ENCODE measurements at regions not wholly inside any gene's neighbourhood (a gene's known extent, or its start where the extent isn't known, plus 50 kb on each side); places are given as distances from the start of the nearest gene placed in this dataset.

DNA sequence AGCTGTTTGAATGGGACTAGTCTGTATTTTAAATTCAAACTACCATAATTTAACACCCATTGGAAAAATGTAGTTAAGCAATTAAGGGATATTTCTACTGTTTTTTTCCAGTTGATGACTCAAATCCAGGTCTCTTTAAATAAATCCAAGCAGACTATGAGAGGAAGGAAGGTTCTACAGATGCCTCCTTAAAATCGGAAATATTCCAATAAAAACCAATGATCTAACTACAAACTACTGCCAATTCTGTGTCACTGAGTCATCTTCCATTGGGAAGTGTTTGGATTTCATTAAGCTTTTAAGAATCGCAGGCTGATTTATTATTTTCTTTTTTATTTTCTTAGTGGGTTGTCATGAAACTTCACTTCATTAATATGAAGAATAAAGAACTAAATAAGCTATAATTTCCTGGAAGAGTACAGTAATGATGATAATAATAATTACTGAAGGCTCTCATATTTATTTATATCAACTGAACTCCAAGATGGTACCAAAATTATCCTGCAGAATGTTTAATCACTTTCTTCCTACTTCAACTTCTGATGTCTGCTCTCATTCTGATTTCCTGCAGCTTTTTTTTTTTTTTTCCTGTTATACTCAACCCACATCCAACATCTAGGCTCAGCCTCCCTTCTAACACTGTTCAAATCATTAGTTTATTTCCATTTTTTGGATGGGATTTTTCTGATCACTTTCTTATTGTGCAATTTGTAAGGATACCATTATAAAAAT is 166.3 kb upstream of the FN1 start:
- no peaks in the 10 kb centered on the region for H3K4me1 Mint-ChIP-seq
- H3K36me3 Mint-ChIP-seq, result no peaks in the 10 kb centered on the region
- no peak overlapping the region for H3K27ac Mint-ChIP-seq
- CTCF ChIA-PET, result no interaction called here
- no peaks in the 10 kb centered on the region for H3K9me3 Mint-ChIP-seq
- H3K4me3 Mint-ChIP-seq, result no peak overlapping the region
- no peaks in the 10 kb centered on the region for H3K27me3 Mint-ChIP-seq
- no peak for DNase-seq

DNA sequence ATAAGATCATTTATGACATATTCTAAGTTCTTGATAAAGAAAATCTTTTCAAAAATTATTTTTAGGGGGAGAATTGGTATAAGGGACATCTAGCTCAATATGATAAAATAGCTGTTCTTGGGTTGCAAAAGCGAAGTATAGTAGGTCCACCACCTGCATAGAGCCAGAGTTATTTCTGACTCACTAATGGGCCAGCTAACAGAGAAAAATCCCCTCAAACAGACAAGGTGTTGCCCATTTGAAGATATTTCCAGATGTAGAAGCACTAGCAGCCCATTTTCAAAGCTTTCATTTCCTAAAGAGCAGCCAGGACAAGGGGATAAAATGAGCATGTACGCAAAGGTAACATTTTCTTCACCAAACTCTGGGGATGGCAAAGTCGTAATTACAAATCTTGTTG is 165.7 kb upstream of the FN1 start:
- CTCF ChIA-PET, result no interaction called here
- Mint-ChIP-seq H3K4me3 (no peak overlapping the region), H3K4me1 (no peaks in the 10 kb centered on the region), H3K27me3 (no peaks in the 10 kb centered on the region), H3K9me3 (no peaks in the 10 kb centered on the region), H3K27ac (no peak overlapping the region), H3K36me3 (no peaks in the 10 kb centered on the region)
- DNase-seq, result no peak

DNA sequence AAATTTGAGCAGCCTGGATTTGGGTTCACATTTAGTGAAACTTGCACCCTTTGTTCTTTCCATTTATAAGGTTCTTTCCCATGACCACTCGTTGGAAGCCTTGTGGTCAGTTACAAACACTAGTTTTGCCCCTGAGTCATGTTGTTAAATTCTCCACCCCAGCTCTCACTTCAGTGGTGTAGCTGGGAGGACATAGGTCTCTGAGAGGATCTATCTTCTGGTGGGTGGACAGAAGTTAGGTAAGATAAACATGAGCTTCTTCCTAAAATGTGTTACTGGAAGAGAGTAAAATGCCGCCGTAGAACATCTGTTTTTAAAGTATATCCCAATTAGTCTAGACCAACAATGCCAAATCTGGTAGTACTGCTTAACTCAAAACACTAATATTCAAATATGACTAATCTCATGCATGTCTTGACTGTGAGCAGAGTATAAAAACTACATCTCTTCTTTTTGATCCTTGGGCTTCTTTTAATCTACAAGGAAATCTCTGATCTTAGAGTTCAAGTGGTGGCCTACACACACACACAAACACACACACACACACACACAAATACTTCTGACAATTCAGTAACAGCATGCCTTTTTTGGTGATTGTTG is 162.6 kb upstream of the FN1 start:
- CTCF ChIA-PET, result no interaction called here
- Mint-ChIP-seq H3K27me3 (no peaks in the 10 kb centered on the region), H3K4me3 (no peak overlapping the region), H3K9me3 (no peaks in the 10 kb centered on the region), H3K36me3 (no peaks in the 10 kb centered on the region), H3K27ac (no peak overlapping the region), H3K4me1 (no peaks in the 10 kb centered on the region)
- no peak for DNase-seq

DNA sequence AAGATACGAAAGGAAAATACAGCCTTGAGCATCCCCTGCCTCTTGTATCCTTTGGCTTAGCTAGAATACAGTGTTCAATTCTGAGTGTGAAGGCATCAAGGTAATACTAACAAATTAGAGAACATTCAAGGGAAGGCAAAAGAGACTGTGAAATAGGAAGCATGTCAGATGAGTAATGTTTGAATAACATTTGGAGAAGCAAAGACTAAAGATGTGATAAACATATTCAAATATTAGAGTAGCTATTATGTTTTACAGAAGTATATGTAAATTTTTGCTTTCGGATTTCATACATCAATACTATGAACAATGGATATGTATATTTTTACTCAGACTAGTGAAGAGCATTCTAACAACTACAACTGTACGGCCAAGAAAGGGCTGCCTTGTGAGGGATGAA is 161.7 kb upstream of the FN1 start:
- no peak for DNase-seq
- Mint-ChIP-seq H3K4me3 (no peak overlapping the region), H3K4me1 (no peaks in the 10 kb centered on the region), H3K27ac (no peak overlapping the region), H3K9me3 (no peaks in the 10 kb centered on the region), H3K27me3 (no peaks in the 10 kb centered on the region), H3K36me3 (no peaks in the 10 kb centered on the region)
- CTCF ChIA-PET, result no interaction called here

DNA sequence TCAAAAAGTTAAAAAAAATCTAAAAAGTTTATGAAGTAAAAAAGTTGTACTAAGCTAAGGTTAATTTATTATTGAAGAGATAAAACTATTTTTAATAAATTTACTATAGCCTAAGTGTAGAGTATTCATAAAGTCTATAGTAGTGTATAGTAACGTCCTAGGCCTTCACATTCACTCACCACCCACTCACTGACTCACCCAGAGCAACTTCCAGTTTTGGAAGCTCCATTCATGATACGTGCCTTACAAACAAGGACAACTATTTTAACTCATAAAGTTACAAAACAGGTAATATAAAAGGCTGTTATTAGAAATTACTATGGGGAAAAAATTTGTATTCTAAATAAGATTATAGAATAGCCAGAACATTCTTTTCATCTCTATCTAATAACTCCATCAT is 158.9 kb upstream of the FN1 start:
- no peaks in the 10 kb centered on the region for H3K27me3 Mint-ChIP-seq
- no peaks in the 10 kb centered on the region for H3K4me1 Mint-ChIP-seq
- H3K9me3 Mint-ChIP-seq, result no peaks in the 10 kb centered on the region
- no peak for DNase-seq
- CTCF ChIA-PET, result interaction anchor here (0.6 to 1.2 kb wide), 2 partner anchors 12 to 420 kb away, joined by 3 read pairs; no protein-coding TSS in a partner anchor
- H3K36me3 Mint-ChIP-seq, result no peaks in the 10 kb centered on the region
- H3K27ac Mint-ChIP-seq, result no peak overlapping the region
- no peak overlapping the region for H3K4me3 Mint-ChIP-seq

DNA sequence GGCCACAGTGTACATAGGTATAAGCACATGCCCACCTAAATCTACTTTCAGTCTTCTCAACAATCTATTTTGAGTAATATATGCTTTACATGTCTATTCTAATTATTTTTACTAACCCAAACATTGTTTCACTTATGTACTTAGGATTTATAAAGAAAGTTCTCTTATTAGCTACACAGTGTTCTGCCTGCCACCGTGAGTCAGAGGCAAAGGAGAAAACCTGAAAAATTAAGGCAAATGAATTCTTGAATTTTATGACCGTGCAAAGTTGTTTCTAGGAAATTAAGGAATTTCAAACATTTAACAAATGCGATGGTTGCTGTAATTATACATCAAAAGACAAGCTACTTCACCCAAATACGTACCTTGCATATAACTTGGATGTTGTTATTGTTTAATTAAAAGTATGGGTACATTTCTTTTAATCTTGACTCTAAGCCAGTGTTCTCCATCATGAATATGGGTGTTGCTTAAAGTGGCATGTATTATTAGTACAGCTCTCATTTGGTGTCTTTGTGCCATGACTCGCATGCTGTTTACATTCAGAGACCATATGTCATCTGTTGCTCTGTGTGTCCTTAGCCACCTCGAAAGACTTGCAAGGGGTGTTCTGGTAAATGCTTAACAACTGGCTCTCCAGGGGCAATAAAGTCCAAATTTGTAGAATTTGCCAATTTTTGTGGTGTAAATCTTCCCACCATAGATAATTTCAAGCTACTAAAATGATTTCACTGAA is 154.3 kb upstream of the FN1 start:
- Mint-ChIP-seq H3K36me3 (no peaks in the 10 kb centered on the region), H3K4me1 (no peaks in the 10 kb centered on the region), H3K27me3 (no peaks in the 10 kb centered on the region), H3K9me3 (no peaks in the 10 kb centered on the region), H3K4me3 (no peak overlapping the region), H3K27ac (no peak overlapping the region)
- DNase-seq, result no peak
- CTCF ChIA-PET, result no interaction called here

DNA sequence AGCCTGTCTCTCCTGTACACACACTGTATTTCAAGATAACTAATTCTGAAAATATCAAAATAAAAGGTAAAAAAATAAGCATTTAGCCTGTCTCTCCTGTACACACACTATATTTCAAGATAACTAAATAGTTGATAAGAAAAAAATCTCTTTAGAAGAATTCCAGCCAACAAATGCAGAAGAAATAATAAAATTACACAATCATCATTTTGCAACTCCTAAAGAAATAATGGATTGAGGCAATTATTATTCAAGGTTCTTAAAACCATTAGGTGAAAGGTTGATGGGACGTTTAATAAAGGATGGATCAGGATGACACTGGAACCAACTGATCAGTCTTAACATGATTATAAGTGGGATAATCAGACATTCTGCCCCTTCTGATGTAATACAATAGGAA is 148.0 kb upstream of the FN1 start:
- Mint-ChIP-seq H3K27ac (no peak overlapping the region), H3K9me3 (no peaks in the 10 kb centered on the region), H3K4me3 (no peak overlapping the region), H3K27me3 (no peaks in the 10 kb centered on the region), H3K4me1 (no peaks in the 10 kb centered on the region), H3K36me3 (no peaks in the 10 kb centered on the region)
- CTCF ChIA-PET, result interaction anchor here (1.1 kb wide), 1 partner anchor 11 kb away, joined by 3 read pairs; no protein-coding TSS in a partner anchor
- no peak for DNase-seq

DNA sequence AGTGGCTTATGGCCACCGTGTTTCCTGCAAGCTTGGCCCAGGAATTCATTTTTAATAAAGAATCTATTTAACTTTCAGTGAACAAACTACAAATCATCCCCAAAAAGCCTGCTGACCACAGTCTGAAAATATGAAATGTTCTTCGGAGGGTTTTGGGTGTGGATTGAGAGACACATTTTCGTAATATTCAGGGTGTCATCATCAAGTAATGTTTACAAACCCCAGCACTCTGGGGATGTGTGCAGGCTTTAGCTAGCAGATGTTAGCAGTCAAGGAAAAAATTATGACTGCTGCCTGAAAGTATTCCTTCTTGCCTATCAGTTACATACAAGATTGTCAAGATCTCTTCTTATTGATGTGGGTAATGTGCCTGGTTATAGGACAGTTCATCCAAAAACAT is 143.9 kb upstream of the FN1 start:
- DNase-seq, result no peak
- CTCF ChIA-PET, result no interaction called here
- Mint-ChIP-seq H3K4me3 (no peak overlapping the region), H3K4me1 (no peaks in the 10 kb centered on the region), H3K36me3 (no peaks in the 10 kb centered on the region), H3K27ac (no peak overlapping the region), H3K27me3 (no peaks in the 10 kb centered on the region), H3K9me3 (no peaks in the 10 kb centered on the region)

DNA sequence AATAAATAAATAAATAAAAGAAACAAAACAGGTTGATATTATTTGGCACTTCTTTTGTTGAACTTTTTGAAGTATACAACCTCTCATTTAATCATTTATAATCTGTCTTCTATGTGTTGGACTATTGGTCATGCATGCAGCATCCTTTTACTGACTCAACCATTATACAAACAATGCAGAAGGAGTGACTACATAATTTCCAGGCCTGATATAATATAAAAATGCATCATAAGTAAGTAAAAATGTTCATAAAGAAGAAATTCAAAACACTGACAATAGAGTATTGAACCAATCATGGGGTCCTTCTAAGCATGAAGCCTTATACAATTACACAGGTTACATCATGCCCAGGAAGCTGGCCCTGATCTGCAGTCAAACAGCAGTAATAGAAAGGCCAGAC is 141.5 kb upstream of the FN1 start:
- Mint-ChIP-seq H3K36me3 (no peaks in the 10 kb centered on the region), H3K9me3 (no peaks in the 10 kb centered on the region), H3K4me1 (no peaks in the 10 kb centered on the region), H3K27me3 (no peaks in the 10 kb centered on the region), H3K27ac (no peak overlapping the region), H3K4me3 (no peak overlapping the region)
- CTCF ChIA-PET, result no interaction called here
- DNase-seq, result no peak

DNA sequence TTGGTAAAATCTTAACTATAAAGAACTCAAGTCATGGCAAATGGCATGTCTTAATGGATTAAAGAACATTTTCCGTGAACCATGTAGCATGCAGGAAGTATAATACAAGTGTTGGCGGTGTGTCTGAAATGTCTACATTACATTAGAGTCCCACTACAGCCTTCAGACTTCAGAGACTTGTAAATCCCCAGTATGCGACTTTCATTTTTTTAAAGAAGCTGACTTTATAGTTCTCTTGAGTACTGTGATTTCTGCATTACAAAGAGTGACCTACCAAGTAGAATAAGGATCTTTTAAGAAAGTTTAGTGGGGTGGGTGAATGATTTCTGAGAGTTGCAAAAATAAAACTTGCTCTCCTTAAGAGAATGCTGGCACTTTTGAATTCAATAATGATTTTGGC is 140.7 kb upstream of the FN1 start:
- DNase-seq, result no peak
- H3K4me1 Mint-ChIP-seq, result no peaks in the 10 kb centered on the region
- H3K36me3 Mint-ChIP-seq, result no peaks in the 10 kb centered on the region
- CTCF ChIA-PET, result no interaction called here
- H3K27ac Mint-ChIP-seq, result no peak overlapping the region
- no peaks in the 10 kb centered on the region for H3K9me3 Mint-ChIP-seq
- no peak overlapping the region for H3K4me3 Mint-ChIP-seq
- no peaks in the 10 kb centered on the region for H3K27me3 Mint-ChIP-seq

DNA sequence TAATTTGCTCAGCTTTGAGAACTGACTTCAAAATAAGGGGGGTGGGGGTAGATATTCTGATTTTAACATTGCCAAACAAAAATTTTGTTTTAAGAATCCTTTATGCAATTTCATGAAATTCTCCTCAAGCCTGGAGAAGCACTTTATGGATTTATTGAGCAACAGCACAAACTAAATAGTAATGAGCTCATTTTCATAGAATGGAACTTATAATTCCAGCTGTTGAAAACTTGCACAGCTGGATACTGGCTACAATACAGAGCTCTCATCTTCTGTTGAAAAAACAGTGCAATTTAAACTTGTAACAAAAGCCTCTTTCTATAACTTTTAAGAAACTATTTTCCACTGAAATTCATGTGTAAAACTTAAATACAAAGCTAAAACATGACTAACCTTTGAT is 137.6 kb upstream of the FN1 start:
- H3K9me3 Mint-ChIP-seq, result no peaks in the 10 kb centered on the region
- H3K4me1 Mint-ChIP-seq, result no peaks in the 10 kb centered on the region
- no peak overlapping the region for H3K4me3 Mint-ChIP-seq
- H3K27me3 Mint-ChIP-seq, result no peaks in the 10 kb centered on the region
- CTCF ChIA-PET, result no interaction called here
- no peak overlapping the region for H3K27ac Mint-ChIP-seq
- DNase-seq, result no peak
- no peaks in the 10 kb centered on the region for H3K36me3 Mint-ChIP-seq

DNA sequence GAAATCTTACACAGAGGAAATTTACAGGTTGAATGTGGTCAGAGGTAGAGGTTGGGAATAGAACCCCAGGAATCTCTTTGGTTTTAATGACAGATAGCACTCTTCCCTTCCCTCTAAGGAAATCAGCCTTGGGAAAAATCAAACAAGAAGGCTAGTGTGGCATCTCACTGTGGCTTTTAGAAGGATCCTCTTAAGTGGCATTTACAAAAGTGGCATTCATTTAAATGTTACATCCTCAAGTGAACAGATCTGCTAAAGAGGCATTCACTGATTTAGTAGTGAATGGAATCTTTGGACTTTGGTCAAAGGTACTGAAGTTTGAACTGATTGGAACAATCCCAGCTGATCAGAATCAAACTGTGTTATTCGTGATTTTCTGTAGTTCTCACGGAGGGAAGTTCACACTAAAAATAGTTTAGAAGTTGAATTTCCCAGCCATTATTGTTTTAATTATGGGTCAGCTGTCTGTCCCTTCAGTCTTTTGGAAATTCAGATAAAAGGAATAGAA is 136.5 kb upstream of the FN1 start:
- no peak overlapping the region for H3K27ac Mint-ChIP-seq
- no peaks in the 10 kb centered on the region for H3K9me3 Mint-ChIP-seq
- H3K4me3 Mint-ChIP-seq, result no peak overlapping the region
- no peaks in the 10 kb centered on the region for H3K4me1 Mint-ChIP-seq
- no peaks in the 10 kb centered on the region for H3K36me3 Mint-ChIP-seq
- no peaks in the 10 kb centered on the region for H3K27me3 Mint-ChIP-seq
- CTCF ChIA-PET, result no interaction called here
- DNase-seq, result no peak

DNA sequence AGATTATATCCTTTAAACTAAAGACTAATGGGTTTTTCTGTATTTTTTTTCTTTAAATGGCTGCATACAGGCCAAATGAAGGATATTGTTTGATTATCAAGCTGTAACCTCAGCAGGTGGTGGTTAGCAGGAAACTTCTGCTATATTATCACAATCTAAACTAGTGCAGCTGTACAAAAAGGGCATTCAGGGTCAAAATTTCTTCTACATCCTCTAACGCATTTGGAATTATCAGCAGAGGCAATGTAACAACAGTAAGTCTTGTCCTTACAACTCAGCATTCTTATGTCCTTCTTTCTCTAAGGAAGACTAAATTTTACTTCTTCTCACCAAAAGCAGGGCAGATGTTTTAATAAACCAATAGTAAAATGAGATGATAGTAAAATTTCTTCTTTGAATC is 135.8 kb upstream of the FN1 start:
- no peak for DNase-seq

DNA sequence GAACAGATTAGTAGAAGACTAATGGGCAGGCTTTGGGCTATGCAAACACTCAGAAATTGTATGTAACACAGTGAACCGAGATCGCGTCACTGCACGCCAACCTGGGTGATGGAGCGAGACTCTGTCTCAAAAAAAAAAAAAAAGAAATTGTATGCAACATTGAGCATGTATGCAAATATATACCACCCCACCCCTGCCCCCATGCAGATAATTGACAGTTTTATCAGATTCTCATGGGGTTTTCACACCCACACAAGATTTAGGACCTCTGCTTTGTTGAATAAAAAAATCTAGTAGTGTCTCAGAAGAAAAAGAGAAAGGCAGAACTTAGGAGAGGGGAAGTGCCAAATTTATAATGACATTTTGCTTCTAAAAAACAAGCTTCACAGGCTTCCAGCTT is 131.6 kb upstream of the FN1 start:
- H3K4me1 Mint-ChIP-seq, result no peaks in the 10 kb centered on the region
- H3K9me3 Mint-ChIP-seq, result no peaks in the 10 kb centered on the region
- CTCF ChIA-PET, result no interaction called here
- H3K4me3 Mint-ChIP-seq, result no peak overlapping the region
- no peaks in the 10 kb centered on the region for H3K27me3 Mint-ChIP-seq
- no peak overlapping the region for H3K27ac Mint-ChIP-seq
- no peak for DNase-seq
- H3K36me3 Mint-ChIP-seq, result no peaks in the 10 kb centered on the region

More for the DNA sequence above, 135.8 kb upstream of the FN1 start:
- Mint-ChIP-seq H3K27ac (no peak overlapping the region), H3K36me3 (no peaks in the 10 kb centered on the region), H3K4me1 (no peaks in the 10 kb centered on the region), H3K4me3 (no peak overlapping the region), H3K9me3 (no peaks in the 10 kb centered on the region), H3K27me3 (no peaks in the 10 kb centered on the region)
- CTCF ChIA-PET, result no interaction called here

DNA sequence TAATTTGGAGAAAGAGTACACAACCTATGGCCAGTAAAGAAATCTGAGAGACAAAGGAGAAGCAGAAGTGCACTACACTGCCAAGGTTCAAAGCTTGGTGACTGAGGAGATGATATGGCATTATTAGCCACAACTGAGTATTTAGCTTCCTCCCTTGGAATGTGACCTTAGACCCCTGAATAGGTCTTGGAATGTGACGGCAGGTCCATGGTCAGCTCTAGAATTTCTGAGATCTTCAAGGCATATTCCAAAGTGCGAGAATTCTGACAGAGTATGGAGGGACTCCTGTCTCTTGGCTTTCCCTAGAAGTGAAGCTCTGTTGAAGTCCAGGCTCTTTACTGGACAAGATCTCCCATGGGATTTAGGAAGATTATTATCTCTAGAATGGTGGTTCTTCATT is 130.0 kb upstream of the FN1 start:
- Mint-ChIP-seq H3K9me3 (no peaks in the 10 kb centered on the region), H3K4me3 (no peak overlapping the region), H3K27ac (no peak overlapping the region), H3K4me1 (no peaks in the 10 kb centered on the region), H3K36me3 (no peaks in the 10 kb centered on the region), H3K27me3 (no peaks in the 10 kb centered on the region)
- no peak for DNase-seq
- CTCF ChIA-PET, result no interaction called here

Data from activated naive CD4-positive, alpha-beta T cell treated with anti-CD3 and anti-CD28 coated beads, Interleukin-2, amount 10 ng/mL, durations not matched to agents 7 days and 5 days (primary cell).